Transverse colon (tissue), 3 donors: ENCODE measurements at regions not wholly inside any gene's neighbourhood (a gene's known extent, or its start where the extent isn't known, plus 50 kb on each side); places are given as distances from the start of the nearest gene placed in this dataset.

Source experiments
- CTCF ChIP-seq, 5 experiments: fragments of 200-600 bp in 3 of 5; fragments of 450-650 bp in 2 of 5; sonication (generic) in 3 of 5; IDR thresholded peaks; 1 replicate in 2 of 5; 2 replicates in 3 of 5; pipeline ENCODE4 v1.5.1; 2016 to 2017; ENCODE audit warnings: antibody characterized with exemption in 5 of 5, inconsistent platforms in 3 of 5, mild to moderate bottlenecking in 2 of 5, moderate library complexity in 1 of 5
- POLR2A ChIP-seq: fragments of 450-650 bp; IDR thresholded peaks from one replicate; pipeline ENCODE4 v1.6.1; 2016; ENCODE audit warnings: antibody characterized with exemption, mild to moderate bottlenecking, moderate library complexity

DNA sequence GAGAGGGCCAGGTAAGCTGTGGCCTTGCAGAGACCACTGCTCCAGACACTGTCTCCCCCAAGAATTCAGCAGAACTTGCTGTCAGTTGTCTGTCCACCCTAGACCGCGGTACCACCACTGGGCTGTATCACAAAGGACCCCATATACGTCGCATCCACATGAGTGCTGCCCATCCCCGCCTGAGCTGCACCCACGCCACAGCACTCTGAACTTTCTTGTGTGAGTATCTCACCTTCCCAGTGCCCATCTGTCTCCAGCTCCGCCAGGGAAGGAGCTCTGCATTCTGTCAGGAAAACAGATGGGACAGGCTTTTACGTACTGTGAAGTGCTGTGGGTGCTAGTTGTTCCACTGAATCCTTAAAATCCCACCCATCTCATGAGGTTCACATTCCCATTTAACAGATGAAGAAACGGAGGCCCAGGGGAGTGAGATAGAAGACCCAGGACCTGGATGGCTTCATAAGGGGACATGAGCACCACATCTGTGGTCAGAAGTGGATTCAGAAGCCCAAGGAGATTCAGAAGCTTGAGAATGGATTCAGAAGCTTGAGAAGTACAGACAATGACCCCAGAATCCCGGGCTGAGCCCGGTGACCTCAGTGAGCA is 102.5 kb upstream of the ZMIZ1 start:
- TF ChIP-seq CTCF (IDR thresholded peaks at IDR 0.05), result no peak
- no peak for TF ChIP-seq POLR2A
